ENCODE measurements at regions not wholly inside any gene's neighbourhood (a gene's known extent, or its start where the extent isn't known, plus 50 kb on each side); places are given as distances from the start of the nearest gene placed in this dataset.

GRCh38 chr2:234218266-234219045 is 168.0 kb downstream of the SPP2 start:
- no peak for TF ChIP-seq CTCF (IDR thresholded peaks at IDR 0.05; ENCODE audit: low read depth, low read length, missing control alignments)
- DNase-seq (ENCODE audit: extremely low read depth, low read depth), result no peak
- H3K4me3 ChIP-seq (replicated peaks; ENCODE audit: low read depth, low read length), result no peak overlapping the region

GRCh38 chr2:234212534-234212933 is 162.0 kb downstream of the SPP2 start:
- TF ChIP-seq CTCF (IDR thresholded peaks at IDR 0.05; ENCODE audit: low read depth, low read length, missing control alignments), result no peak
- no peak overlapping the region for H3K4me3 ChIP-seq (replicated peaks; ENCODE audit: low read depth, low read length)
- no peak for DNase-seq (ENCODE audit: extremely low read depth, low read depth)

- DNase-seq (ENCODE audit: extremely low read depth, low read depth), result no peak
- no peak for TF ChIP-seq CTCF (IDR thresholded peaks at IDR 0.05; ENCODE audit: low read depth, low read length, missing control alignments)
- H3K4me3 ChIP-seq (replicated peaks; ENCODE audit: low read depth, low read length), result no peak overlapping the region
Observed at GRCh38 chr2:234211797-234212196, 161.3 kb downstream of the SPP2 start.

- H3K4me3 ChIP-seq (replicated peaks; ENCODE audit: low read depth, low read length), result no peak overlapping the region
- DNase-seq (ENCODE audit: extremely low read depth, low read depth), result no peak
- no peak for TF ChIP-seq CTCF (IDR thresholded peaks at IDR 0.05; ENCODE audit: low read depth, low read length, missing control alignments)
Observed at GRCh38 chr2:234206738-234207137, 156.2 kb downstream of the SPP2 start.

GRCh38 chr2:234204480-234204879 is 154.0 kb downstream of the SPP2 start:
- TF ChIP-seq CTCF (IDR thresholded peaks at IDR 0.05; ENCODE audit: low read depth, low read length, missing control alignments), result no peak
- H3K4me3 ChIP-seq (replicated peaks; ENCODE audit: low read depth, low read length), result no peak overlapping the region
- no peak for DNase-seq (ENCODE audit: extremely low read depth, low read depth)

GRCh38 chr2:234203135-234203984 is 152.9 kb downstream of the SPP2 start:
- peak; percentile 81 for DNase-seq (ENCODE audit: extremely low read depth, low read depth)
- H3K4me3 ChIP-seq (replicated peaks; ENCODE audit: low read depth, low read length), result no peak overlapping the region
- TF ChIP-seq CTCF (IDR thresholded peaks at IDR 0.05; ENCODE audit: low read depth, low read length, missing control alignments), result no peak

Measured in HFF-Myc (cell line).